GM12892 (cell line): ENCODE measurements at regions not wholly inside any gene's neighbourhood (a gene's known extent, or its start where the extent isn't known, plus 50 kb on each side); places are given as distances from the start of the nearest gene placed in this dataset.

Experiments
- POLR2A ChIP-seq: IDR thresholded peaks from 2 replicates; pipeline ENCODE4 v1.6.1; 2011; ENCODE audit warnings: low read depth, low read length, control low read depth
- POLR2AphosphoS5 ChIP-seq: IDR thresholded peaks from 2 replicates; pipeline ENCODE4 v1.6.1; 2011; ENCODE audit warnings: low read depth, low read length, control low read depth
- TAF1 ChIP-seq: IDR thresholded peaks from 2 replicates; pipeline ENCODE4 v1.6.1; 2011; ENCODE audit warnings: low read depth, mild to moderate bottlenecking, control low read depth, low read length, borderline replicate concordance

GRCh38 chr14:43316427-43316826, 1190.7 kb downstream of the FSCB start:
- TF ChIP-seq POLR2AphosphoS5 (no peak), POLR2A (no peak), TAF1 (no peak)
